SK-N-SH (cell line): ENCODE measurements at regions not wholly inside any gene's neighbourhood (a gene's known extent, or its start where the extent isn't known, plus 50 kb on each side); places are given as distances from the start of the nearest gene placed in this dataset.

Experiments
- CTCF ChIA-PET: fragments of 300-600, 350-600 bp; formaldehyde crosslinking; extraction: SDS; loops from one replicate; lab custom pipeline; 2021; lab: Yijun Ruan, JAX
- POLR2A ChIA-PET: fragments of 350-600 bp; sonication (Branson Sonifier 250); formaldehyde crosslinking; extraction: SDS; loops from one replicate; lab custom pipeline; 2020; ENCODE audit warnings: antibody characterized with exemption, inconsistent platforms; lab: Yijun Ruan, JAX
- DNase-seq: peaks from one replicate; pipeline ENCODE4 v3.0.0; 2012
- H2AFZ ChIP-seq: fragments of 200-600 bp; sonication (generic); 2 replicates; pipeline ENCODE4 v1.8.1; 2016; ENCODE audit warnings: antibody characterized with exemption, mild to moderate bottlenecking, low read depth
- H3F3A ChIP-seq: fragments of 200-600 bp; sonication (generic); replicated peaks from 2 replicates; pipeline ENCODE3; 2016; ENCODE audit warnings: antibody characterized with exemption, mild to moderate bottlenecking; ENCODE audit not compliant: insufficient read depth
- H3K27ac ChIP-seq, 2 experiments: fragments of 200-500 bp in 1 of 2; fragments of 200-600 bp in 1 of 2; sonication (Bioruptor generic) in 1 of 2; sonication (generic), shearing (Covaris generic) in 1 of 2; 2 replicates each; pipeline versions ENCODE4 v1.5.1 to v1.6.1; 2014 to 2016; ENCODE audit warnings: low read depth in 2 of 2, inconsistent platforms in 1 of 2, low read length in 1 of 2, mild to moderate bottlenecking in 1 of 2, mixed read lengths in 1 of 2
- H3K27me3 ChIP-seq: fragments of 200-600 bp; sonication (generic), shearing (Covaris generic); 2 replicates; pipeline ENCODE4 v1.6.1; 2016; ENCODE audit warnings: mixed run types; ENCODE audit not compliant: insufficient read depth
- H3K36me3 ChIP-seq, 2 experiments: fragments of 200-500 bp in 1 of 2; fragments of 200-600 bp in 1 of 2; sonication (Bioruptor generic) in 1 of 2; sonication (generic) in 1 of 2; replicated peaks in 1 of 2; 2 replicates each; pipeline versions ENCODE3 to v1.5.1; 2014 to 2016; ENCODE audit warnings: low read length in 1 of 2, mild to moderate bottlenecking in 1 of 2; ENCODE audit not compliant: insufficient read depth in 2 of 2, control insufficient read depth in 1 of 2
- H3K4me1 ChIP-seq, 2 experiments: fragments of 200-500 bp in 1 of 2; fragments of 200-600 bp in 1 of 2; sonication (Bioruptor generic) in 1 of 2; sonication (generic), shearing (Covaris generic) in 1 of 2; 2 replicates each; pipeline versions ENCODE4 v1.5.1 to v1.6.1; 2014 to 2016; ENCODE audit warnings: low read depth in 1 of 2, low read length in 1 of 2, mixed run types in 1 of 2; ENCODE audit not compliant: insufficient read depth in 2 of 2, control insufficient read depth in 1 of 2
- H3K4me2 ChIP-seq: fragments of 200-600 bp; sonication (generic), shearing (Covaris generic); 2 replicates; pipeline ENCODE4 v1.6.1; 2017; ENCODE audit warnings: mixed run types
- H3K4me3 ChIP-seq, 2 experiments: fragments of 200-500 bp in 1 of 2; fragments of 200-600 bp in 1 of 2; sonication (Bioruptor generic) in 1 of 2; sonication (generic), shearing (Covaris generic) in 1 of 2; 2 replicates each; pipeline versions ENCODE4 v1.5.1 to v1.8.1; 2014 to 2016; ENCODE audit warnings: low read depth in 2 of 2, inconsistent platforms in 1 of 2, low read length in 1 of 2, mild to moderate bottlenecking in 1 of 2, mixed read lengths in 1 of 2, moderate library complexity in 1 of 2
- H3K79me2 ChIP-seq: fragments of 200-600 bp; sonication (generic); 2 replicates; pipeline ENCODE4 v1.8.1; 2017; ENCODE audit warnings: mild to moderate bottlenecking; ENCODE audit not compliant: insufficient read depth
- H3K9ac ChIP-seq: fragments of 200-600 bp; sonication (generic); 2 replicates; pipeline ENCODE4 v1.6.1; 2017; ENCODE audit warnings: mixed run types
- H3K9me2 ChIP-seq: fragments of 200-600 bp; sonication (generic); 2 replicates; pipeline ENCODE4 v1.6.1; 2017; ENCODE audit warnings: mixed run types
- H3K9me3 ChIP-seq: fragments of 200-600 bp; sonication (generic); 2 replicates; pipeline ENCODE4 v1.6.1; 2017; ENCODE audit warnings: mixed run types, mild to moderate bottlenecking, moderate library complexity
- H4K20me1 ChIP-seq: fragments of 200-600 bp; sonication (generic); 2 replicates; pipeline ENCODE4 v1.6.1; 2017; ENCODE audit warnings: mild to moderate bottlenecking, mixed run types; ENCODE audit not compliant: insufficient read depth
- CHD2 ChIP-seq: fragments of 150-350 bp; IDR thresholded peaks from 2 replicates; pipeline ENCODE4 v1.6.1; 2018; ENCODE audit warnings: low read length; ENCODE audit not compliant: partially characterized antibody
- ELF1 ChIP-seq: IDR thresholded peaks from 2 replicates; pipeline ENCODE4 v1.4.0; 2012
- FOXJ3 ChIP-seq: sonication (generic); formaldehyde crosslinking; IDR thresholded peaks from 2 replicates; pipeline ENCODE4 v1.5.1; 2020; ENCODE audit warnings: mild to moderate bottlenecking, missing genetic modification reagents
- FOXM1 ChIP-seq: IDR thresholded peaks from 2 replicates; pipeline ENCODE4 v1.4.0; 2012; ENCODE audit warnings: low read depth, mild to moderate bottlenecking
- GABPA ChIP-seq: IDR thresholded peaks from 2 replicates; pipeline ENCODE4 v1.4.0; 2012; ENCODE audit warnings: low read depth, mild to moderate bottlenecking
- GATA2 ChIP-seq: sonication (generic); formaldehyde crosslinking; IDR thresholded peaks from 2 replicates; pipeline ENCODE4 v1.5.0; 2020; ENCODE audit warnings: mild to moderate bottlenecking, missing genetic modification reagents
- JUND ChIP-seq: IDR thresholded peaks from 2 replicates; pipeline ENCODE4 v1.4.0; 2012
- MEF2A ChIP-seq: IDR thresholded peaks from 2 replicates; pipeline ENCODE4 v1.4.0; 2012; ENCODE audit warnings: low read depth, borderline replicate concordance
- NRF1 ChIP-seq: IDR thresholded peaks from 2 replicates; pipeline ENCODE4 v1.6.1; 2012; ENCODE audit warnings: low read depth, mild to moderate bottlenecking, low read length
- POLR2AphosphoS5 ChIP-seq: IDR thresholded peaks from 2 replicates; pipeline ENCODE4 v1.6.1; 2012; ENCODE audit warnings: low read depth, low read length
- RAD21 ChIP-seq: IDR thresholded peaks from 2 replicates; pipeline ENCODE4 v1.6.1; 2012; ENCODE audit warnings: mild to moderate bottlenecking, low read length
- RFX5 ChIP-seq: IDR thresholded peaks from 2 replicates; pipeline ENCODE4 v1.6.1; 2012; ENCODE audit warnings: mild to moderate bottlenecking, improper control_type of control experiment, low read length
- TAF1 ChIP-seq: IDR thresholded peaks from 2 replicates; pipeline ENCODE4 v1.6.1; 2012; ENCODE audit warnings: low read depth, mild to moderate bottlenecking, low read length, moderate library complexity, borderline replicate concordance
- TCF12 ChIP-seq: IDR thresholded peaks from 2 replicates; pipeline ENCODE4 v1.4.0; 2012
- YY1 ChIP-seq: IDR thresholded peaks from 2 replicates; pipeline ENCODE4 v1.4.0; 2012; ENCODE audit warnings: low read depth, mild to moderate bottlenecking
- WGBS: methylation state at CpG from one replicate; pipeline ENCODE4 v1.1.6; 2017; ENCODE audit warnings: low lambda C conversion rate; 5-methylcytosine and 5-hydroxymethylcytosine counted together
- TF ChIP-seq, protein P1 (sequence below): fragments of 150-350 bp; IDR thresholded peaks from 2 replicates; pipeline ENCODE4 v1.6.1; 2017; ENCODE audit warnings: antibody characterized with exemption, low read length, low read depth, borderline replicate concordance
- TF ChIP-seq, protein P2 (sequence below): IDR thresholded peaks from 2 replicates; pipeline ENCODE4 v1.4.0; 2012; ENCODE audit warnings: low read depth, borderline replicate concordance
- TF ChIP-seq, protein P3 (sequence below): IDR thresholded peaks from 2 replicates; pipeline ENCODE4; 2012
- TF ChIP-seq, protein P4 (sequence below): fragments of 150-350 bp; IDR thresholded peaks from 2 replicates; pipeline ENCODE4 v1.6.1; 2016; ENCODE audit warnings: mild to moderate bottlenecking, low read depth, low read length

DNA sequence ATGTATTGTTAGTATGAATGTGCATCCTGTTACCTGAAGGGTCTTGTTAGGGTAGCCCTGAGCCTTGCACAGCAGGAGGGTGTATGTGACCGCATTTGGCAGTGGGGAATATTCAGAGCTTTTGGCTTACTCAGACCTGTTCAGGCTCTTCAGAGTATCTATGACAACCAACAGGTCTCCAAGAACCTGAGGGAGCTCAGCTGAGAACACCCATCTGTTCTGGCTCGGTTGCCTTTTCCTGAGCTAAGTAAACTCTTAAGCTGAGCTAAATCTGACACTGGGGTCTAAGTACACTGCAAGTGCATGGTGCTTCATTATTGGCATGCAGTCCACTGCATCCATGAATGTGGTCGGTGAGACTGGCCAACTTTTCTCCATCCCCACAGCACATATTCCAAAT, 92.4 kb upstream of the CHST9 start:
- no peak overlapping the region for H3K4me3 ChIP-seq

DNA sequence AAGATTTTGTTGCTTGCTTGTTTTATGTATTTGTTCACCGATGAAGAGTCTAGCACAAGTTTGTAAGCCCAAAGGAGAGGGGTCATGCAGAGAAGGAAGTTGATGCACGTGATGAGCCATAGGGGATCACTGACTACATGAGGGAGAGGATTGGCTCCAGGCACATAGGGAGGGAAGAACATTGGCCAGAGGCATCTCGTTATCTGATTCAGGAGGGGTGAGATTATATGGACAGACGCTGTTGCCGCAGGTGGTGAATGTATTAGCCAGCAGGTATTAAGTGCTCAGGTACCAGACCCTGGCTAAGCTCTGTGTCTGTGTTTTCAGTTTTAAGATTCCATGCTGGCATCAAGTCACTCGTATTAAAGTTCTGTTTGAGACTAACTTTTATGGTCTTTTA, 91.8 kb upstream of the CHST9 start:
- CTCF ChIA-PET = no interaction called here

More for the DNA sequence above, 92.4 kb upstream of the CHST9 start:
- no peak for DNase-seq
- CTCF ChIA-PET = no interaction called here
- no peaks in the 10 kb centered on the region for H3K79me2 ChIP-seq
- H3K27me3 ChIP-seq = no peaks in the 10 kb centered on the region
- no peaks in the 10 kb centered on the region for H4K20me1 ChIP-seq
- no peaks in the 10 kb centered on the region for H3K9me3 ChIP-seq
- no peaks in the 10 kb centered on the region for H3K9me2 ChIP-seq
- H2AFZ ChIP-seq = no peak overlapping the region
- TF ChIP-seq JUND = no peak
- no peak for TF ChIP-seq GATA2 (CRISPR knock-in tag)
- no peak for TF ChIP-seq GABPA
- no peak for TF ChIP-seq FOXM1
- TF ChIP-seq, protein P1, sequence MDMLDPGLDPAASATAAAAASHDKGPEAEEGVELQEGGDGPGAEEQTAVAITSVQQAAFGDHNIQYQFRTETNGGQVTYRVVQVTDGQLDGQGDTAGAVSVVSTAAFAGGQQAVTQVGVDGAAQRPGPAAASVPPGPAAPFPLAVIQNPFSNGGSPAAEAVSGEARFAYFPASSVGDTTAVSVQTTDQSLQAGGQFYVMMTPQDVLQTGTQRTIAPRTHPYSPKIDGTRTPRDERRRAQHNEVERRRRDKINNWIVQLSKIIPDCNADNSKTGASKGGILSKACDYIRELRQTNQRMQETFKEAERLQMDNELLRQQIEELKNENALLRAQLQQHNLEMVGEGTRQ = no peak
- no peak for TF ChIP-seq ELF1
- no peak for TF ChIP-seq YY1
- TF ChIP-seq RFX5 = no peak
- TF ChIP-seq MEF2A = no peak
- TF ChIP-seq, all 33 proteins: peak for 0
- H3K9ac ChIP-seq = no peak overlapping the region
- POLR2A ChIA-PET = no interaction called here
- no peaks in the 10 kb centered on the region for H3K36me3 ChIP-seq
- no peaks in the 10 kb centered on the region for H3F3A ChIP-seq
- H3K4me2 ChIP-seq = no peak overlapping the region
- WGBS = 16% methylated on average over 3 of the region's 3 CpGs
- H3K27ac ChIP-seq = no peak overlapping the region
- H3K4me1 ChIP-seq = no peaks in the 10 kb centered on the region

More for the DNA sequence above, 91.8 kb upstream of the CHST9 start:
- POLR2A ChIA-PET = no interaction called here
- Histone ChIP-seq H3K27ac (no peak overlapping the region), H3K36me3 (no peaks in the 10 kb centered on the region), H3K4me3 (no peak overlapping the region), H3K27me3 (no peaks in the 10 kb centered on the region), H3K9me3 (no peaks in the 10 kb centered on the region), H3K4me1 (no peaks in the 10 kb centered on the region), H3K79me2 (no peaks in the 10 kb centered on the region), H3K9me2 (no peaks in the 10 kb centered on the region), H3F3A (no peaks in the 10 kb centered on the region), H3K4me2 (no peak overlapping the region), H2AFZ (no peak overlapping the region), H4K20me1 (no peaks in the 10 kb centered on the region), H3K9ac (no peak overlapping the region)
- WGBS = 23% methylated on average over 6 of the region's 6 CpGs
- TF ChIP-seq FOXJ3 (CRISPR knock-in tag) = no peak
- no peak for TF ChIP-seq TAF1
- TF ChIP-seq NRF1 = no peak
- TF ChIP-seq, protein P2, sequence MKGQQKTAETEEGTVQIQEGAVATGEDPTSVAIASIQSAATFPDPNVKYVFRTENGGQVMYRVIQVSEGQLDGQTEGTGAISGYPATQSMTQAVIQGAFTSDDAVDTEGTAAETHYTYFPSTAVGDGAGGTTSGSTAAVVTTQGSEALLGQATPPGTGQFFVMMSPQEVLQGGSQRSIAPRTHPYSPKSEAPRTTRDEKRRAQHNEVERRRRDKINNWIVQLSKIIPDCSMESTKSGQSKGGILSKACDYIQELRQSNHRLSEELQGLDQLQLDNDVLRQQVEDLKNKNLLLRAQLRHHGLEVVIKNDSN = no peak
- no peak for TF ChIP-seq MEF2A
- TF ChIP-seq ELF1 = no peak
- TF ChIP-seq, protein P3, sequence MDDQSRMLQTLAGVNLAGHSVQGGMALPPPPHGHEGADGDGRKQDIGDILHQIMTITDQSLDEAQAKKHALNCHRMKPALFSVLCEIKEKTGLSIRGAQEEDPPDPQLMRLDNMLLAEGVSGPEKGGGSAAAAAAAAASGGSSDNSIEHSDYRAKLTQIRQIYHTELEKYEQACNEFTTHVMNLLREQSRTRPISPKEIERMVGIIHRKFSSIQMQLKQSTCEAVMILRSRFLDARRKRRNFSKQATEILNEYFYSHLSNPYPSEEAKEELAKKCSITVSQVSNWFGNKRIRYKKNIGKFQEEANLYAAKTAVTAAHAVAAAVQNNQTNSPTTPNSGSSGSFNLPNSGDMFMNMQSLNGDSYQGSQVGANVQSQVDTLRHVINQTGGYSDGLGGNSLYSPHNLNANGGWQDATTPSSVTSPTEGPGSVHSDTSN = no peak
- TF ChIP-seq TCF12 = no peak
- TF ChIP-seq, protein P4, sequence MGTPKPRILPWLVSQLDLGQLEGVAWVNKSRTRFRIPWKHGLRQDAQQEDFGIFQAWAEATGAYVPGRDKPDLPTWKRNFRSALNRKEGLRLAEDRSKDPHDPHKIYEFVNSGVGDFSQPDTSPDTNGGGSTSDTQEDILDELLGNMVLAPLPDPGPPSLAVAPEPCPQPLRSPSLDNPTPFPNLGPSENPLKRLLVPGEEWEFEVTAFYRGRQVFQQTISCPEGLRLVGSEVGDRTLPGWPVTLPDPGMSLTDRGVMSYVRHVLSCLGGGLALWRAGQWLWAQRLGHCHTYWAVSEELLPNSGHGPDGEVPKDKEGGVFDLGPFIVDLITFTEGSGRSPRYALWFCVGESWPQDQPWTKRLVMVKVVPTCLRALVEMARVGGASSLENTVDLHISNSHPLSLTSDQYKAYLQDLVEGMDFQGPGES = no peak
- TF ChIP-seq, protein P1 = no peak
- TF ChIP-seq CHD2 = no peak
- TF ChIP-seq RAD21 = no peak
- no peak for TF ChIP-seq POLR2AphosphoS5
- no peak for DNase-seq
